Hematopoietic multipotent progenitor cell treated with erythropoietin and hydrocortisone succinate and interleukin-3 and kit ligand, for 6 days (in vitro differentiated cells): ENCODE measurements at regions not wholly inside any gene's neighbourhood (a gene's known extent, or its start where the extent isn't known, plus 50 kb on each side); places are given as distances from the start of the nearest gene placed in this dataset.
A peak's percentile ranks its signal among the peaks of the same experiment; 100 is the strongest.

Experiments
- DNase-seq: peaks from one replicate; pipeline ENCODE4 v3.0.0-alpha.2; 2015

DNA sequence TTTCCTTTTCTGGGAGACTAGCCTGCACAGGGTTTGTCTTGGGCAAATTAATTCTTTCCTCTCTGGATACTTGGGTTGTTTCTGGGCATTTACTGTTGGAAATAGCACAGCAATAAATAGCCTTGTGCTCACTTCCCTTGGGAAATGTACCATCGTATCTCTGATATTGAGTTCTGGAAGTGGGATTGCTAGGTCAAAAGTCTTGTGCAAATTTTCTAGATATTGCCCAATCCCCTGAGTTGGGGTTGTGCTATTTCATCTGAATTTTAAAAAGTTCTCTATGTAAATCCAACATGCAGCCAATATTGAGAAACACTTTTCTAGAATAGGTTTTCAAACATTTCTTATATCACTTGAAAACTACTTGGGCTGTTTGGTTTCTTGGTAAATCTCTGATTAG, 64.0 kb upstream of the ELOVL5 start:
- DNase-seq: no peak

DNA sequence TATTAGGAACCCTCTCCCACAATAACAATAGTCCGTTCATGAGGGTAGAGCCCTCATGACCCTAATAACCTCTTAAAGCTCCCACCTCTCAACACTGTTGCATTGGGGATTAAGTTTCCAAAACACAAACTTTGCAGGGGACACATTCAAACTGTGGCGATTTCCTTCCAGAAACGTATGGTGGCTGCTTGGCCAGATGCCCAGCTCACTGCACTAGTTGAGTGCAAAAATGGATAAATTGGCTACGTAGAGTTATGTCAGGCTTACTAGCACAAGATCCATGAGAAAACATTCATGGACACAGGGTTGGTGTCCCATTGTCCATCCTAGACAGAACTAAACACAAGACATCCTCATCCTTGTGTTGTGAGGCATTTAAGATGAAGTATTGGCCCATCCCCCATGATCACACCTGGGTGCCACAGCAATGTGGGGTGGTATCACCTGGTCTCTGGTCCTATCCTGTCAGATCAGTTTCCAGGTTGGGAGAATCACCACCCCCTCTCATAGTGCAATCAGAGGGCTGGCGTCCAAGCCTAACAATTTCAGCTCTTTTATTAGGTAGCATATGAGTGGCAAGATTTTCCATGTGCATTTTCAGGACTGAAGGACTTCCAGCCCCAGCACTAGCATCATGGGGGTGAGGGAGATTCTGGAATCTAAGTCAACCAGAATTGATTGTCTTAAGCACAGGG, 63.4 kb upstream of the ELOVL5 start:
- peak; percentile 12 for DNase-seq

DNA sequence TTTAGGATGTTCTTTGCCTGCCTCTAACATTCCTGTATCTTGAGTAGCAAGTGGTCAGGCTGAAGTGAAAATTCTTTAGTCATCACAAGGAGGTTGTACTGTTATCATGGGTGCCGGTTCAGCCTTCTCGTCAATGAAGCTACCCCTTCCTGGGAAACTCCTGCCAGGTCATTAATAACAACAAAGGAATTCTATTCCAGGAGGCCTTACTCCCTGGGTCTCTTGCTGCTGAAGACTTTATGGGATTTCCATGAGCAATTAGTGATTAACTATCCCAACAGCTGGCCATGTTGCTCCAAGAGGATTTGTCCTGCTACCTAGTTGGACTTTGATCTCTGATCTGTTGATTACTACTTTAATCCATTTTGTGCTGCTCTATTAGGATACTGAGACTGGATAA, 62.7 kb upstream of the ELOVL5 start:
- no peak for DNase-seq

DNA sequence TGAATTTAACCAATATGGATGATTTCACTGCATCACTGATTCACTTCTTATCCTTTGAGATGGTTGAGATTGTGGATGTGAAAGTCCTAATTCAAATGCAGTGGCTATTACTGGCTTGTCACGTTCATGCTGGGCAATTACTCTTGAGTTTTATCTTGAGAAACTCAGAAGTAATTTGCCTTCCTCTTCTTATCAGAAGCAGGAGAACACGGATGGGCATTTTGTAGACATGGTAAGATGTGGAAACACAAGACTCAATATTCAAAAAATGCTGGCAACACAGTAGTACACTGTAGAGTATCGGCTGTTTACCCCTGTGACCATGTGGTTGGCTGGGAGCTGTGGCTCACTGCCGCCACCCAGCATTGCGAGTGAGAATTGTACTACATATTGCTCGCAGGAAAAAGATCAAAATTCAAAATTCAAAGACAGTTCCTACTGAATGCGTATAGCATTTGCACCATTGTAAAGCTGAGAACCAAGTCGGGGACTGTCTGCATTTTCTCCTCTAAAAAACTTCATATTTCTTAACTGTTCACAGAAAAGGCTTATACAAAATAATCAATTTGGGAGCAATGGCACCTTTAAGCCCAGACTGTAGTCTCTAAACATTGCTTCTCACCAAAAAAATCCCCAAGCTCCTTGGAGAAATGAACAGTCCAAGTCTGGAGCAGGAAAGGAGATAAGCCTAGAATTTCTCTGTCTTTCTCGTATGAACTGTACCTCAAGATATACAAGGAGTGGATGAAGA, 61.9 kb upstream of the ELOVL5 start:
- peak; percentile 83 for DNase-seq

DNA sequence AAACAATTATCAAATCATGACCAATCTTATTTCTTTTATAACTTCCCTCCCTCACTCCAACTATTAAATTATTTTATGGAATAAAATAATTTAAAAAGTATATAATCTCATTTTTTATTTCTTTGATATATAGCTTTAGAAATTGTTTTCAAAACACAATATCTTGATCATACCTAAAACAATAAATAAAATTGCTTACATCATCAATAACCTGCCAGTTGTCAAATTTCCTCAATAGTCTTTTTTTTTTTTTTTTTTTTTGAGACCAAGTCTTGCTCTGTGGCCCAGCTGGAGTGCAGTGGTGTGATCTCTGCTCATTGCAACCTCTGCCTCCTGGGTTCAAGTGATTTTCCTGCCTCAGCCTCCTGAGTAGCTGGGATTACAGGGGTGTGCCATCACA, 60.1 kb upstream of the ELOVL5 start:
- no peak for DNase-seq

DNA sequence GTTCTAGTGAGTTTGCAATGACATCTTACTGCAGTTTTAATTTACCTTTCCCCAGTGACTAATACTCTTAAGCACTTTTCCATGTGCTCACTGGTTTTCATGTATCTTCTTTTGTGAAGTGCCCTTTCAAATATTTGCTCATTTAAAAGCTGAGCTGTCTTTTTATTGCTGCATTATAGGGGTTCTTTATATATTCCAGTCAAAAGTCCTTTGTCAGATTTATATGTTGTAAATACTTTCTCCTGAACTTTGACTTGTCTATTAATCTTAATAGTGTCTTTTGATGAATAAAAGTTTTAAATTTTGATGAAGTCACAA, 50.2 kb upstream of the ELOVL5 start:
- DNase-seq: no peak

DNA sequence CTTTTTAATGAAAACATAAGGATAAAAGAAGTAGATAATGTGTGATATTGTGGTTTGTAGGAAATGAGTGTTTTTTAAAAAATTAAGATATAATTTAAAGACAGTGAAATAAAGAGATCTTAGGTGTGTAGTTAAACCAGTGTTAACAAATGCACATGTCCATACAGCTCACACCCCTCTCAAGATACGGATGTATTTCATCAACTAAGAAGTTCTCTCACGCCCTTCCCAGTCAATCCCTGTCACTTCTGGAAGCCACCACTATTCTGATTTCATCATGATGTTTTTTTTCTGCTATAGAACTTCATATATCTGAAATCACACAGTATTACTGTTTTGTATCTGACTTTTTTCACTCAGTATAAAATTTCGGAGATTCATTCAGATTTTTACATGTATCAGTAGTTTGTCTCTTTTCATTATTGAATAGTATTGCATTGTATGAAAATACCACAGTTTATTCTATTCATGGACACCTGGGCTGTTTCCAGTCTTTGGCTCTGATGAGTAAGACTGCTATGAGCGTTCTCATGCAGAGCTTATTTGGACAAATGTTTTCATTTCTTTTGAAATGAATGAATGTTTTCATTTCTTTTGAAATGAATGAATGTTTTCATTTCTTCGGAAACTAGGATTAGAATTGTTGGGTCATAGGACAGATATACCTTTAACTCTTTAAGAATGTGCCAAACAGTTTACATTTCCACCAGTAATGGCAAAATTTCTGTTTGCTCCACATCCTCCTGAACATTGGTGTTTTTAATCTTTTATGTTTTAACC, 49.7 kb upstream of the ELOVL5 start:
- no peak for DNase-seq
